HepG2 (cell line): ENCODE measurements at regions not wholly inside any gene's neighbourhood (a gene's known extent, or its start where the extent isn't known, plus 50 kb on each side); places are given as distances from the start of the nearest gene placed in this dataset.

Experiments used
- ATAC-seq: fragments of 200-7000 bp; cut with Tn5 transposase; 3 replicates; pipeline ENCODE4 v1.9.1; 2020; ENCODE audit warnings: mild to moderate bottlenecking, moderate library complexity
- BruUV-seq: library from RNA; stranded (reverse); fragments of 400-500 nt; replicated peaks from 2 replicates; lab custom pipeline; 2021; lab: Mats Ljungman, UMichigan
- CTCF ChIA-PET: fragments of 300-600 bp; formaldehyde crosslinking; extraction: SDS; loops from one replicate; lab custom pipeline; 2021; ENCODE audit warnings: low total read pairs, inconsistent platforms, low intra/inter-chr PET ratio; lab: Yijun Ruan, JAX
- POLR2A ChIA-PET: fragments of 350-600 bp; sonication (Branson Sonifier 250); formaldehyde crosslinking; loops from one replicate; lab custom pipeline; 2020; ENCODE audit warnings: antibody characterized with exemption, inconsistent platforms; lab: Yijun Ruan, JAX
- DNase-seq: peaks from one replicate; pipeline ENCODE4 v3.0.0-alpha.2; 2015; ENCODE audit warnings: low spot score
- FAIRE-seq: peaks from 3 replicates; lab custom pipeline; 2011; peaks lifted over from hg19 to GRCh38; lab: Jason Lieb, UNC
- H2AFZ ChIP-seq: one replicate; pipeline ENCODE4 v1.6.1; 2011; ENCODE audit warnings: low read length, inconsistent platforms
- H3K27ac ChIP-seq: fragments of 300-600 bp; 3 replicates; pipeline ENCODE4 v1.8.0; 2011; ENCODE audit warnings: mixed run types, mild to moderate bottlenecking, mixed read lengths, low read length, inconsistent platforms; ENCODE audit not compliant: insufficient read depth; ENCODE audit errors: extremely low read length
- H3K27me3 ChIP-seq, 2 experiments: fragments of 200-600 bp in 1 of 2; 2 replicates in 1 of 2; 3 replicates in 1 of 2; pipeline versions ENCODE4 v1.6.0 to v1.8.0; 2011; ENCODE audit warnings: low read length in 2 of 2, mild to moderate bottlenecking in 2 of 2, moderate library complexity in 2 of 2, inconsistent platforms in 1 of 2; ENCODE audit not compliant: insufficient read depth in 2 of 2, control insufficient read depth in 1 of 2
- H3K36me3 ChIP-seq, 2 experiments: fragments of 200-600 bp in 1 of 2; replicated peaks in 1 of 2; 2 replicates in 1 of 2; 3 replicates in 1 of 2; pipeline versions ENCODE4 v1.5.1 to v1.8.0; 2011; ENCODE audit warnings: low read length in 2 of 2, inconsistent platforms in 1 of 2; ENCODE audit not compliant: insufficient read depth in 2 of 2, control insufficient read depth in 1 of 2
- H3K4me1 ChIP-seq: 2 replicates; pipeline ENCODE4 v1.5.1; 2012; ENCODE audit warnings: low read length, inconsistent platforms; ENCODE audit not compliant: insufficient read depth
- H3K4me2 ChIP-seq: 2 replicates; pipeline ENCODE4 v1.6.0; 2011; ENCODE audit warnings: low read depth, low read length, inconsistent platforms
- H3K4me3 ChIP-seq, 3 experiments: fragments of 200-600 bp in 1 of 3; sonication (generic), shearing (Covaris generic) in 1 of 3; replicated peaks in 1 of 3; 2 replicates each; pipeline ENCODE4 v1.5.1; 2011 to 2016; ENCODE audit warnings: low read length in 3 of 3, inconsistent platforms in 2 of 3, low read depth in 2 of 3, mild to moderate bottlenecking in 2 of 3, control low read depth in 1 of 3, mixed read lengths in 1 of 3; ENCODE audit not compliant: insufficient read depth in 1 of 3
- H3K79me2 ChIP-seq: one replicate; pipeline ENCODE4 v1.6.1; 2011; ENCODE audit warnings: low read length, inconsistent platforms; ENCODE audit not compliant: insufficient read depth
- H3K9ac ChIP-seq: 2 replicates; pipeline ENCODE4 v1.6.0; 2011; ENCODE audit warnings: mild to moderate bottlenecking, low read depth, low read length, inconsistent platforms; ENCODE audit not compliant: insufficient read depth
- H3K9me3 ChIP-seq: 2 replicates; pipeline ENCODE4 v1.5.1; 2012; ENCODE audit warnings: mild to moderate bottlenecking, low read length
- H4K20me1 ChIP-seq: 2 replicates; pipeline ENCODE4 v1.6.0; 2011; ENCODE audit warnings: inconsistent platforms, mild to moderate bottlenecking, low read length, moderate library complexity; ENCODE audit not compliant: insufficient read depth
- GABPA ChIP-seq, 2 experiments: IDR thresholded peaks; 2 replicates each; pipeline ENCODE4 v1.6.1; 2011 to 2016; ENCODE audit warnings: low read depth in 2 of 2, low read length in 1 of 2, missing biosample characterization in 1 of 2, missing genetic modification characterization in 1 of 2
- HNF4G ChIP-seq, 2 experiments: sonication (generic) in 1 of 2; formaldehyde crosslinking in 1 of 2; IDR thresholded peaks; 2 replicates each; pipeline versions ENCODE4 v1.4.0 to v1.6.1; 2011 to 2020; ENCODE audit warnings: borderline replicate concordance in 2 of 2, low read depth in 2 of 2, mild to moderate bottlenecking in 2 of 2, low read length in 1 of 2, missing genetic modification reagents in 1 of 2, moderate library complexity in 1 of 2
- MYNN ChIP-seq: sonication (generic); formaldehyde crosslinking; IDR thresholded peaks from 2 replicates; pipeline ENCODE4 v1.4.0; 2020; ENCODE audit warnings: mild to moderate bottlenecking, low read depth, missing genetic modification reagents
- TFE3 ChIP-seq: IDR thresholded peaks from 2 replicates; pipeline ENCODE4 v1.6.1; 2016
- YEATS4 ChIP-seq: sonication (generic); formaldehyde crosslinking; IDR thresholded peaks from 2 replicates; pipeline ENCODE4 v1.4.0; 2020; ENCODE audit warnings: missing genetic modification reagents, borderline replicate concordance
- ZFP90 ChIP-seq: sonication (generic); formaldehyde crosslinking; IDR thresholded peaks from 2 replicates; pipeline ENCODE4 v1.8.0; 2022; ENCODE audit warnings: missing genetic modification reagents, mild to moderate bottlenecking, inconsistent platforms, borderline replicate concordance
- ZNF280D ChIP-seq: sonication (generic); formaldehyde crosslinking; IDR thresholded peaks from 2 replicates; pipeline ENCODE4 v1.5.1; 2020; ENCODE audit warnings: mild to moderate bottlenecking, missing genetic modification reagents
- ZNF33A ChIP-seq: sonication (generic); formaldehyde crosslinking; IDR thresholded peaks from 2 replicates; pipeline ENCODE4 v1.5.1; 2020; ENCODE audit warnings: missing genetic modification reagents, mild to moderate bottlenecking, moderate library complexity, borderline replicate concordance
- ZNF619 ChIP-seq: sonication (generic); formaldehyde crosslinking; IDR thresholded peaks from 2 replicates; pipeline ENCODE4 v1.4.0; 2020; ENCODE audit warnings: mild to moderate bottlenecking, missing genetic modification reagents
- ZNF766 ChIP-seq: sonication (generic); formaldehyde crosslinking; IDR thresholded peaks from 2 replicates; pipeline ENCODE4 v1.5.0; 2020; ENCODE audit warnings: missing genetic modification reagents, borderline replicate concordance
- WGBS: methylation state at CpG from one replicate; pipeline ENCODE4 v1.1.6; 2017; ENCODE audit warnings: low lambda C conversion rate; 5-methylcytosine and 5-hydroxymethylcytosine counted together
- in situ Hi-C: cut with HindIII; loops from 2 replicates; pipeline ENCODE4 v1.10.0; 2017; ENCODE audit warnings: low pct_unique_long_range_greater_than_20kb; ENCODE audit not compliant: extremely low pct_ligation_motif_present
- intact Hi-C: fragments of 100-400 bp; cut with micrococcal nuclease; formaldehyde crosslinking; loops from one replicate; pipeline ENCODE4 v1.10.0; 2022; ENCODE audit not compliant: unreplicated experiment
- TF ChIP-seq, protein P1 (sequence below): fragments of 450-650 bp; IDR thresholded peaks from 2 replicates; pipeline ENCODE4 v1.6.1; 2016

GRCh38 chr6:90914312-90914711 lies 327.4 kb upstream of the MAP3K7 start:
- H3K27me3 ChIP-seq = no peaks in the 10 kb centered on the region; a peak in 1 of 5 replicates
- WGBS = 0% methylated on average over 2 of the region's 2 CpGs
- H3K4me3 ChIP-seq = no peak overlapping the region
- in situ Hi-C loops (no loop called here), intact Hi-C loops (no loop called here)
- no peak for TF ChIP-seq YEATS4
- no peak for TF ChIP-seq ZNF766
- TF ChIP-seq ZNF619 (CRISPR knock-in tag) = no peak
- H3K79me2 ChIP-seq = no peaks in the 10 kb centered on the region
- ATAC-seq (no peak), DNase-seq (no peak), FAIRE-seq (no peak)
- no TSS peak for BruUV-seq
- H3K9ac ChIP-seq = no peak overlapping the region
- no peak overlapping the region for H3K4me2 ChIP-seq
- H3K36me3 ChIP-seq = no peaks in the 10 kb centered on the region
- H2AFZ ChIP-seq = no peak overlapping the region
- H3K4me1 ChIP-seq = no peaks in the 10 kb centered on the region
- POLR2A ChIA-PET = no interaction called here
- CTCF ChIA-PET = no interaction called here
- no peaks in the 10 kb centered on the region for H4K20me1 ChIP-seq
- H3K27ac ChIP-seq = no peak overlapping the region
- peaks cover 12% of the 10 kb centered on the region for H3K9me3 ChIP-seq

GRCh38 chr6:90913266-90913960 lies 326.5 kb upstream of the MAP3K7 start:
- no TSS peak for BruUV-seq
- ATAC-seq (no peak), DNase-seq (no peak), FAIRE-seq (no peak)
- Histone ChIP-seq H3K4me2 (no peak overlapping the region), H4K20me1 (no peaks in the 10 kb centered on the region), H3K4me1 (no peaks in the 10 kb centered on the region), H3K27me3 (no peaks in the 10 kb centered on the region; a peak in 1 of 5 replicates), H3K4me3 (no peak overlapping the region), H3K36me3 (no peaks in the 10 kb centered on the region), H2AFZ (no peak overlapping the region), H3K79me2 (no peaks in the 10 kb centered on the region), H3K9me3 (peaks cover 12% of the 10 kb centered on the region), H3K9ac (no peak overlapping the region), H3K27ac (no peak overlapping the region)
- POLR2A ChIA-PET = no interaction called here
- in situ Hi-C loops = no loop called here
- CTCF ChIA-PET = no interaction called here
- 3% methylated on average over 2 of the region's 2 CpGs for WGBS
- intact Hi-C loops = no loop called here
- TF ChIP-seq HNF4G (IDR thresholded peaks at IDR 0.05; ENCODE audit: borderline replicate concordance, low read depth, low read length) = no peak
- no peak for TF ChIP-seq HNF4G (CRISPR knock-in tag; IDR thresholded peaks at IDR 0.05; ENCODE audit: borderline replicate concordance, low read depth)
- TF ChIP-seq TFE3 (CRISPR knock-in tag) = no peak
- no peak for TF ChIP-seq ZNF33A (CRISPR knock-in tag)
- TF ChIP-seq ZNF280D = no peak
- TF ChIP-seq GABPA (IDR thresholded peaks at IDR 0.05; ENCODE audit: low read depth, low read length) = no peak
- no peak for TF ChIP-seq GABPA (CRISPR knock-in tag; IDR thresholded peaks at IDR 0.05; ENCODE audit: low read depth)
- TF ChIP-seq, protein P1, sequence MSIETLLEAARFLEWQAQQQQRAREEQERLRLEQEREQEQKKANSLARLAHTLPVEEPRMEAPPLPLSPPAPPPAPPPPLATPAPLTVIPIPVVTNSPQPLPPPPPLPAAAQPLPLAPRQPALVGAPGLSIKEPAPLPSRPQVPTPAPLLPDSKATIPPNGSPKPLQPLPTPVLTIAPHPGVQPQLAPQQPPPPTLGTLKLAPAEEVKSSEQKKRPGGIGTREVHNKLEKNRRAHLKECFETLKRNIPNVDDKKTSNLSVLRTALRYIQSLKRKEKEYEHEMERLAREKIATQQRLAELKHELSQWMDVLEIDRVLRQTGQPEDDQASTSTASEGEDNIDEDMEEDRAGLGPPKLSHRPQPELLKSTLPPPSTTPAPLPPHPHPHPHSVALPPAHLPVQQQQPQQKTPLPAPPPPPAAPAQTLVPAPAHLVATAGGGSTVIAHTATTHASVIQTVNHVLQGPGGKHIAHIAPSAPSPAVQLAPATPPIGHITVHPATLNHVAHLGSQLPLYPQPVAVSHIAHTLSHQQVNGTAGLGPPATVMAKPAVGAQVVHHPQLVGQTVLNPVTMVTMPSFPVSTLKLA = no peak
- no peak for TF ChIP-seq ZFP90 (CRISPR knock-in tag)
- TF ChIP-seq MYNN (CRISPR knock-in tag) = no peak
